H1 (cell line): ENCODE measurements at regions not wholly inside any gene's neighbourhood (a gene's known extent, or its start where the extent isn't known, plus 50 kb on each side); places are given as distances from the start of the nearest gene placed in this dataset.

Source experiments
- CTCF ChIA-PET: fragments of 300-600 bp; sonication (Branson Sonifier 250); formaldehyde crosslinking; loops from one replicate; lab custom pipeline; 2021; ENCODE audit not compliant: partially characterized antibody; lab: Charles Lee
- POLR2A ChIA-PET: fragments of 300-600 bp; sonication (Branson Sonifier 250); formaldehyde crosslinking; loops from one replicate; lab custom pipeline; 2021; ENCODE audit warnings: inconsistent platforms; ENCODE audit not compliant: partially characterized antibody; lab: Charles Lee
- DNase-seq, 2 experiments: peaks; one replicate each; pipeline versions ENCODE4 v3.0.0 to v3.0.0-alpha.2; 2010 to 2022; ENCODE audit warnings: low spot score in 2 of 2, low read depth in 1 of 2, mixed read lengths in 1 of 2
- FAIRE-seq: peaks from 2 replicates; lab custom pipeline; 2011; peaks lifted over from hg19 to GRCh38; lab: Jason Lieb, UNC
- H2AFZ ChIP-seq: 2 replicates; pipeline ENCODE4 v1.8.1; 2012; ENCODE audit warnings: low read length, inconsistent platforms
- H2AK5ac ChIP-seq: 2 replicates; pipeline ENCODE4 v1.6.1; 2013; ENCODE audit warnings: low read depth, low read length
- H2BK120ac ChIP-seq: replicated peaks from 2 replicates; pipeline ENCODE3; 2013; ENCODE audit warnings: low read depth, low read length, inconsistent platforms
- H2BK12ac ChIP-seq: 2 replicates; pipeline ENCODE4 v1.6.1; 2013; ENCODE audit warnings: low read depth, low read length
- H2BK15ac ChIP-seq: 2 replicates; pipeline ENCODE4 v1.6.1; 2013; ENCODE audit warnings: low read length
- H2BK20ac ChIP-seq: 2 replicates; pipeline ENCODE4 v1.6.1; 2013; ENCODE audit warnings: low read length
- H2BK5ac ChIP-seq: 2 replicates; pipeline ENCODE4 v1.6.1; 2013; ENCODE audit warnings: low read depth, low read length
- H3K14ac ChIP-seq: 2 replicates; pipeline ENCODE4 v1.6.1; 2013; ENCODE audit warnings: inconsistent platforms; ENCODE audit not compliant: insufficient read length
- H3K18ac ChIP-seq: 2 replicates; pipeline ENCODE4 v1.6.1; 2013; ENCODE audit warnings: low read length; ENCODE audit errors: extremely low read depth
- H3K23ac ChIP-seq: 2 replicates; pipeline ENCODE4 v1.6.1; 2013; ENCODE audit warnings: inconsistent platforms; ENCODE audit not compliant: insufficient read length
- H3K23me2 ChIP-seq: 2 replicates; pipeline ENCODE4 v1.6.1; 2013; ENCODE audit warnings: low read depth, low read length
- H3K27ac ChIP-seq: 2 replicates; pipeline ENCODE4 v1.6.1; 2011; ENCODE audit warnings: low read depth, low read length, inconsistent platforms
- H3K27me3 ChIP-seq, 4 experiments: replicated peaks in 1 of 4; 1 replicate in 1 of 4; 2 replicates in 3 of 4; pipeline versions ENCODE4 v1.6.1 to v1.8.1; 2011 to 2013; ENCODE audit warnings: low read length in 3 of 4, mild to moderate bottlenecking in 3 of 4, inconsistent platforms in 2 of 4, mixed read lengths in 2 of 4, moderate library complexity in 1 of 4; ENCODE audit not compliant: control insufficient read depth in 3 of 4, insufficient read depth in 3 of 4; ENCODE audit errors: extremely low read depth in 1 of 4
- H3K36me3 ChIP-seq, 4 experiments: 2 replicates each; pipeline versions ENCODE4 v1.6.1 to v1.8.1; 2011 to 2013; ENCODE audit warnings: mild to moderate bottlenecking in 4 of 4, low read length in 3 of 4, moderate library complexity in 2 of 4, control low read depth in 1 of 4, inconsistent platforms in 1 of 4; ENCODE audit not compliant: insufficient read depth in 4 of 4, control insufficient read depth in 2 of 4
- H3K4ac ChIP-seq: replicated peaks from 2 replicates; pipeline ENCODE3; 2013; ENCODE audit warnings: low read length, low read depth, mixed read lengths, inconsistent platforms; ENCODE audit not compliant: insufficient read length
- H3K4me1 ChIP-seq, 4 experiments: replicated peaks in 1 of 4; 1 replicate in 1 of 4; 2 replicates in 3 of 4; pipeline versions ENCODE4 v1.6.1 to v1.8.1; 2011 to 2013; ENCODE audit warnings: low read length in 3 of 4, inconsistent platforms in 2 of 4, mixed read lengths in 1 of 4; ENCODE audit not compliant: insufficient read depth in 4 of 4, control insufficient read depth in 3 of 4
- H3K4me2 ChIP-seq, 2 experiments: 2 replicates each; pipeline versions ENCODE4 v1.6.1 to v1.8.1; 2011 to 2013; ENCODE audit warnings: low read depth in 2 of 2, low read length in 2 of 2, control low read depth in 1 of 2, inconsistent platforms in 1 of 2, mild to moderate bottlenecking in 1 of 2; ENCODE audit not compliant: insufficient read depth in 1 of 2
- H3K4me3 ChIP-seq, 4 experiments: fragments of 200-600, 300-600 bp in 1 of 4; sonication (generic), shearing (Covaris generic), sonication (Bioruptor Twin) in 1 of 4; 2 replicates each; pipeline versions ENCODE4 v1.5.1 to v1.8.1; 2011 to 2016; ENCODE audit warnings: low read length in 4 of 4, low read depth in 3 of 4, control low read depth in 2 of 4, inconsistent platforms in 2 of 4, mild to moderate bottlenecking in 2 of 4, mixed read lengths in 1 of 4, moderate library complexity in 1 of 4; ENCODE audit not compliant: insufficient read depth in 2 of 4; ENCODE audit errors: extremely low read depth in 1 of 4
- H3K56ac ChIP-seq: replicated peaks from 2 replicates; pipeline ENCODE3; 2013; ENCODE audit warnings: low read depth, mild to moderate bottlenecking, mixed read lengths, low read length, inconsistent platforms; ENCODE audit not compliant: insufficient read length
- H3K79me1 ChIP-seq: 2 replicates; pipeline ENCODE4 v1.6.1; 2013; ENCODE audit warnings: low read depth, low read length, control low read depth
- H3K79me2 ChIP-seq, 2 experiments: 2 replicates each; pipeline versions ENCODE4 v1.6.1 to v1.8.1; 2012 to 2013; ENCODE audit warnings: low read length in 2 of 2, mild to moderate bottlenecking in 2 of 2, inconsistent platforms in 1 of 2; ENCODE audit not compliant: insufficient read depth in 2 of 2, control insufficient read depth in 1 of 2
- H3K9ac ChIP-seq, 4 experiments: replicated peaks in 1 of 4; 1 replicate in 1 of 4; 2 replicates in 3 of 4; pipeline versions ENCODE4 v1.6.1 to v1.8.1; 2011 to 2013; ENCODE audit warnings: low read depth in 3 of 4, low read length in 3 of 4, control low read depth in 2 of 4, mild to moderate bottlenecking in 2 of 4, moderate library complexity in 2 of 4, inconsistent platforms in 1 of 4; ENCODE audit errors: extremely low read depth in 1 of 4
- H3K9me3 ChIP-seq, 2 experiments: 2 replicates each; pipeline versions ENCODE4 v1.6.1 to v1.8.1; 2012 to 2013; ENCODE audit warnings: mild to moderate bottlenecking in 2 of 2, moderate library complexity in 2 of 2, control low read depth in 1 of 2, inconsistent platforms in 1 of 2, low read depth in 1 of 2, low read length in 1 of 2, mixed read lengths in 1 of 2; ENCODE audit not compliant: insufficient read depth in 2 of 2
- H4K20me1 ChIP-seq, 2 experiments: replicated peaks in 1 of 2; 2 replicates each; pipeline versions ENCODE3 to v1.8.1; 2011 to 2013; ENCODE audit warnings: inconsistent platforms in 2 of 2, low read length in 2 of 2, mild to moderate bottlenecking in 1 of 2; ENCODE audit not compliant: insufficient read depth in 2 of 2, control insufficient read depth in 1 of 2
- H4K5ac ChIP-seq: 2 replicates; pipeline ENCODE4 v1.6.1; 2013; ENCODE audit warnings: low read length, low read depth, mixed read lengths, inconsistent platforms; ENCODE audit not compliant: insufficient read length
- H4K8ac ChIP-seq: 2 replicates; pipeline ENCODE4 v1.8.0; 2013; ENCODE audit warnings: mild to moderate bottlenecking, moderate library complexity, low read length, inconsistent platforms; ENCODE audit not compliant: insufficient read depth; ENCODE audit errors: extremely low read depth
- H4K91ac ChIP-seq: replicated peaks from 2 replicates; pipeline ENCODE3; 2013; ENCODE audit warnings: low read length, mixed read lengths, inconsistent platforms; ENCODE audit not compliant: insufficient read length
- ASH2L ChIP-seq: fragments of 200-600, 300-600 bp; sonication (generic); IDR thresholded peaks from one replicate; pipeline ENCODE4 v1.7.1; 2017; ENCODE audit warnings: low read length
- BRCA1 ChIP-seq: IDR thresholded peaks from 2 replicates; pipeline ENCODE4 v1.6.1; 2012; ENCODE audit warnings: low read depth, low read length, improper control_type of control experiment
- CEBPB ChIP-seq: IDR thresholded peaks from 2 replicates; pipeline ENCODE4 v1.6.1; 2012; ENCODE audit warnings: low read depth, low read length
- CTBP2 ChIP-seq: IDR thresholded peaks from 2 replicates; pipeline ENCODE4 v1.7.0; 2011; ENCODE audit warnings: borderline replicate concordance, mild to moderate bottlenecking, moderate library complexity, mixed read lengths, low read length; ENCODE audit not compliant: insufficient read depth, insufficient read length
- EGR1 ChIP-seq: IDR thresholded peaks from 2 replicates; pipeline ENCODE4 v1.6.1; 2011; ENCODE audit warnings: low read depth, low read length, borderline replicate concordance
- HDAC2 ChIP-seq, 2 experiments: fragments of 300-600 bp in 1 of 2; sonication (generic) in 1 of 2; IDR thresholded peaks; 2 replicates each; pipeline ENCODE4 v1.6.1; 2011 to 2012; ENCODE audit warnings: low read depth in 2 of 2, low read length in 2 of 2, mild to moderate bottlenecking in 2 of 2, moderate library complexity in 2 of 2, borderline replicate concordance in 1 of 2, inconsistent platforms in 1 of 2
- JUN ChIP-seq: IDR thresholded peaks from 2 replicates; pipeline ENCODE4 v1.6.1; 2011; ENCODE audit warnings: low read depth, mild to moderate bottlenecking, improper control_type of control experiment, low read length
- KDM1A ChIP-seq: fragments of 200-600, 300-600 bp; sonication (generic); IDR thresholded peaks from 2 replicates; pipeline ENCODE4 v1.7.1; 2016; ENCODE audit warnings: mild to moderate bottlenecking, low read length, borderline replicate concordance
- NRF1 ChIP-seq: IDR thresholded peaks from 2 replicates; pipeline ENCODE4 v1.6.1; 2011; ENCODE audit warnings: mild to moderate bottlenecking, low read depth, low read length, improper control_type of control experiment
- RFX5 ChIP-seq: IDR thresholded peaks from 2 replicates; pipeline ENCODE4 v1.6.1; 2011; ENCODE audit warnings: low read depth, low read length, improper control_type of control experiment, borderline replicate concordance
- SIRT6 ChIP-seq: IDR thresholded peaks from one replicate; pipeline ENCODE4 v1.7.1; 2012; ENCODE audit warnings: low read length, inconsistent platforms
- SRF ChIP-seq: IDR thresholded peaks from 2 replicates; pipeline ENCODE4 v1.6.1; 2011; ENCODE audit warnings: mild to moderate bottlenecking, low read depth, low read length, moderate library complexity
- TAF1 ChIP-seq: IDR thresholded peaks from 2 replicates; pipeline ENCODE4 v1.6.1; 2011; ENCODE audit warnings: mild to moderate bottlenecking, low read depth, low read length
- WGBS, 2 experiments: shearing (Covaris generic) in 1 of 2; methylation state at CpG; one replicate each; pipeline versions ENCODE4 v1.1.6 to v1.1.7; 2013 to 2015; ENCODE audit warnings: low lambda C conversion rate in 2 of 2, mixed read lengths in 2 of 2, inconsistent platforms in 1 of 2, low coverage in 1 of 2, missing lambda C conversion rate in 1 of 2; ENCODE audit not compliant: insufficient replicate concordance in 2 of 2, insufficient coverage in 1 of 2, insufficient read length in 1 of 2; ENCODE audit errors: extremely low coverage in 1 of 2, missing lambda C conversion rate in 1 of 2; 5-methylcytosine and 5-hydroxymethylcytosine counted together
- TF ChIP-seq, protein P1 (sequence below): IDR thresholded peaks from 2 replicates; pipeline ENCODE4 v1.6.1; 2012; ENCODE audit warnings: low read length, inconsistent platforms

DNA sequence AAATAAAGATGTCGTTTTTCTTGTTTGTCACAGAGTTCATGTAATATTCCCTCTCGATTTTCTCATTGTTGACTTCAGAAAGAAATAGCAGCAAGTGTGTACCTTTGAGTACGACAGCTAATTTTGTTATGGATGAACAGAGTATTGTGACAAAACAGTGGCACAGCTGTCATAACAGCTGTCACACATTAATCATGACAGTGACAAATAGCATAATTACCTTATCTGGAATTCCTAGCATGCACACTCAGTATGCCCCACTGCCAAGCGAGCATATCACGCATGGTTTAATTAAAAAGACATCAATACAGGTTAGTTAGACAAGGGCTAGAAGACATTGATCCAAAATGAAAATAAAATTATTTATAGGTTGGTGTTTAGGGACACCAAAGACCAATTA is 375.1 kb downstream of the SPATA31D1 start:
- Histone ChIP-seq H3K36me3 (no peaks in the 10 kb centered on the region), H3K14ac (no peak overlapping the region), H3K9me3 (no peaks in the 10 kb centered on the region), H2BK20ac (no peak overlapping the region), H3K4me2 (no peak overlapping the region), H3K27ac (no peak overlapping the region), H3K56ac (no peak overlapping the region), H3K79me1 (no peaks in the 10 kb centered on the region), H3K4me3 (no peak overlapping the region), H4K91ac (no peak overlapping the region), H3K18ac (no peak overlapping the region), H3K23me2 (no peaks in the 10 kb centered on the region; the same call in 1 of the 2 replicates), H3K23ac (no peak overlapping the region), H3K4me1 (no peaks in the 10 kb centered on the region), H3K79me2 (no peaks in the 10 kb centered on the region), H3K27me3 (no peaks in the 10 kb centered on the region), H3K9ac (no peak overlapping the region), H4K5ac (no peak overlapping the region), H2BK5ac (no peak overlapping the region), H2BK15ac (no peak overlapping the region), H2BK12ac (no peak overlapping the region), H2BK120ac (no peak overlapping the region), H2AK5ac (no peak overlapping the region), H2AFZ (no peak overlapping the region), H3K4ac (no peak overlapping the region), H4K8ac (no peak overlapping the region), H4K20me1 (no peaks in the 10 kb centered on the region)
- 92% methylated on average over 5 of the region's 5 CpGs; no CpG with 5 or more reads in 1 of the 2 experiments for WGBS, 2 experiments
- ChIA-PET POLR2A (no interaction called here), CTCF (interaction anchor here (0.8 to 1.5 kb wide), 2 partner anchors 12 to 243 kb away, joined by 3 read pairs; no protein-coding TSS in a partner anchor)
- no peak for FAIRE-seq
- DNase-seq = no peak
- TF ChIP-seq HDAC2 (IDR thresholded peaks at IDR 0.05; ENCODE audit: borderline replicate concordance in 1 of 2, low read depth in 2 of 2, low read length in 2 of 2) (no peak), SIRT6 (no peak), CEBPB (no peak), SRF (no peak), EGR1 (no peak), TAF1 (no peak), BRCA1 (no peak), RFX5 (no peak), NRF1 (no peak), ASH2L (no peak), JUN (no peak), CTBP2 (no peak), KDM1A (no peak)
- TF ChIP-seq, protein P1, sequence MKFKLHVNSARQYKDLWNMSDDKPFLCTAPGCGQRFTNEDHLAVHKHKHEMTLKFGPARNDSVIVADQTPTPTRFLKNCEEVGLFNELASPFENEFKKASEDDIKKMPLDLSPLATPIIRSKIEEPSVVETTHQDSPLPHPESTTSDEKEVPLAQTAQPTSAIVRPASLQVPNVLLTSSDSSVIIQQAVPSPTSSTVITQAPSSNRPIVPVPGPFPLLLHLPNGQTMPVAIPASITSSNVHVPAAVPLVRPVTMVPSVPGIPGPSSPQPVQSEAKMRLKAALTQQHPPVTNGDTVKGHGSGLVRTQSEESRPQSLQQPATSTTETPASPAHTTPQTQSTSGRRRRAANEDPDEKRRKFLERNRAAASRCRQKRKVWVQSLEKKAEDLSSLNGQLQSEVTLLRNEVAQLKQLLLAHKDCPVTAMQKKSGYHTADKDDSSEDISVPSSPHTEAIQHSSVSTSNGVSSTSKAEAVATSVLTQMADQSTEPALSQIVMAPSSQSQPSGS = no peak
